NB4 (cell line): ENCODE measurements at regions not wholly inside any gene's neighbourhood (a gene's known extent, or its start where the extent isn't known, plus 50 kb on each side); places are given as distances from the start of the nearest gene placed in this dataset.

ENCODE experiments used
- DNase-seq: peaks from one replicate; pipeline ENCODE4 v3.0.0; 2010; ENCODE audit warnings: low read depth
- H3K4me3 ChIP-seq: one replicate; pipeline ENCODE4 v1.5.1; 2011; ENCODE audit warnings: mild to moderate bottlenecking, low read depth, low read length, moderate library complexity
- CTCF ChIP-seq: IDR thresholded peaks from one replicate; pipeline ENCODE4 v1.5.1; 2012; ENCODE audit warnings: low read depth, low read length
- MAX ChIP-seq: IDR thresholded peaks from 2 replicates; pipeline ENCODE4 v1.6.1; 2011; ENCODE audit warnings: low read depth, low read length
- MYC ChIP-seq: IDR thresholded peaks from 2 replicates; pipeline ENCODE4 v1.6.1; 2011; ENCODE audit warnings: low read depth, low read length
- POLR2A ChIP-seq: IDR thresholded peaks from 2 replicates; pipeline ENCODE4 v1.6.1; 2011; ENCODE audit warnings: mild to moderate bottlenecking; ENCODE audit not compliant: insufficient read length; ENCODE audit errors: extremely low read depth

- no peak overlapping the region for H3K4me3 ChIP-seq
- TF ChIP-seq MAX (no peak), POLR2A (no peak), MYC (no peak), CTCF (no peak)
- no peak for DNase-seq
Observed at GRCh38 chr21:16337266-16337665, 607.5 kb downstream of the USP25 start.

GRCh38 chr21:16342932-16343331, 613.1 kb downstream of the USP25 start:
- no peak for DNase-seq
- no peak for TF ChIP-seq MYC
- TF ChIP-seq CTCF = no peak
- TF ChIP-seq MAX = no peak
- TF ChIP-seq POLR2A = no peak
- no peak overlapping the region for H3K4me3 ChIP-seq

- DNase-seq = no peak
- TF ChIP-seq POLR2A (no peak), MYC (no peak), CTCF (no peak), MAX (no peak)
- no peak overlapping the region for H3K4me3 ChIP-seq
Observed at GRCh38 chr21:16343776-16344175, 614.0 kb downstream of the USP25 start.

- TF ChIP-seq POLR2A = no peak
- no peak for DNase-seq
- H3K4me3 ChIP-seq = no peak overlapping the region
Observed at GRCh38 chr21:16345757-16346156, 616.0 kb downstream of the USP25 start.

- DNase-seq = no peak
- H3K4me3 ChIP-seq = no peak overlapping the region
- no peak for TF ChIP-seq CTCF
- no peak for TF ChIP-seq MYC
- TF ChIP-seq MAX = no peak
- no peak for TF ChIP-seq POLR2A
Observed at GRCh38 chr21:16347223-16347622, 617.4 kb downstream of the USP25 start.

GRCh38 chr21:16353764-16354163, 624.0 kb downstream of the USP25 start:
- H3K4me3 ChIP-seq = no peak overlapping the region
- peak; percentile 77 for TF ChIP-seq MAX
- TF ChIP-seq MYC = peak; percentile 67
- no peak for TF ChIP-seq CTCF
- TF ChIP-seq POLR2A = no peak
- DNase-seq = peak; percentile 7
